ENCODE measurements at regions not wholly inside any gene's neighbourhood (a gene's known extent, or its start where the extent isn't known, plus 50 kb on each side); places are given as distances from the start of the nearest gene placed in this dataset.

DNA sequence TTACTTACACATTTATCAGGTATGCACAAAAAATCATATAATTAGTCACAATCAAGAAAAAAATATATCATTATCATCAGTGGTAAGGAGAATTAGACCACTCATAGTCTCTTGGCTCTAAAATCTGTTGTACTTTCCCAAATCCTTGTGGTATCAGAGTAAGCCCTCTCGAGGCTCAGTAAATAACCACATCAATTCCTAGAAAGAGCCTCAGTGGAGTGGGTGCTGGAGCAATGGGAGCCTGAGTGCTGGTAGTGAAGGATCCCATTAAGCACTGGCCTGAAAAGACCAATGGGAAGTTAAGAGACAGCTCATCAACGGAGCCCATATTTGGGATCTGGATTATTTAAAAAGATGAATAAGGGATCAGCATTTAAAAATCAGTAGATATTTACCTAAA, 130.3 kb upstream of the EFNA5 start:
- H3K4me3 ChIP-seq (replicated peaks; ENCODE audit: low read depth, low read length): no peak overlapping the region
- no peak for DNase-seq (ENCODE audit: low read depth)
- no peak for TF ChIP-seq CTCF (IDR thresholded peaks at IDR 0.05; ENCODE audit: low read length, missing control alignments)

GRCh38 chr5:107799306-107799705, 128.6 kb upstream of the EFNA5 start:
- no peak overlapping the region for H3K4me3 ChIP-seq (replicated peaks; ENCODE audit: low read depth, low read length)
- no peak for TF ChIP-seq CTCF (IDR thresholded peaks at IDR 0.05; ENCODE audit: low read length, missing control alignments)
- no peak for DNase-seq (ENCODE audit: low read depth)

- DNase-seq (ENCODE audit: low read depth): no peak
- H3K4me3 ChIP-seq (replicated peaks; ENCODE audit: low read depth, low read length): no peak overlapping the region
- TF ChIP-seq CTCF (IDR thresholded peaks at IDR 0.05; ENCODE audit: low read length, missing control alignments): no peak
These were observed 126.1 kb upstream of the EFNA5 start for GRCh38 chr5:107796797-107797196.

GRCh38 chr5:107794741-107795140, 124.0 kb upstream of the EFNA5 start:
- H3K4me3 ChIP-seq (replicated peaks; ENCODE audit: low read depth, low read length): no peak overlapping the region
- TF ChIP-seq CTCF (IDR thresholded peaks at IDR 0.05; ENCODE audit: low read length, missing control alignments): no peak
- no peak for DNase-seq (ENCODE audit: low read depth)

- DNase-seq (ENCODE audit: low read depth): no peak
- TF ChIP-seq CTCF (IDR thresholded peaks at IDR 0.05; ENCODE audit: low read length, missing control alignments): no peak
- no peak overlapping the region for H3K4me3 ChIP-seq (replicated peaks; ENCODE audit: low read depth, low read length)
These were observed 122.2 kb upstream of the EFNA5 start for GRCh38 chr5:107792940-107793339.

DNA sequence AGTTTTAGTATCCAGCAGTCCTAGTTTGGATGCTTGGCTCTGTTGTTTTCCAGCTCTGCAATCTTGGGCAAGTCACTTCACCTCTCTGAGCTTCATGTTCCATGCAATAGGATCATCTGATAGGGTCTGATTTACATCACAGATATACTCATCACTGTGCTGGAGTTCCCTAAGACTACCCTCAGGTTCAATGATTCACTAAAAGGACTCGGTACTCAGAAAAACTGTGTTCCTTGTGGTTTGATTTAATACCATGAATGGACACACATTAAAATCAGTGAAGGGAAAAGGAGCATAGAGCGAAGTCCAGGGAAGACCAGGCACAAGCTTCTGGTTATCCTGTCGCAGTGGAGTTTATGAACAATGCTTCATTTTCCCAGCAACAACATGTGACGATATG, 119.9 kb upstream of the EFNA5 start:
- DNase-seq (ENCODE audit: low read depth): no peak
- TF ChIP-seq CTCF (IDR thresholded peaks at IDR 0.05; ENCODE audit: low read length, missing control alignments): no peak
- no peak overlapping the region for H3K4me3 ChIP-seq (replicated peaks; ENCODE audit: low read depth, low read length)

GRCh38 chr5:107786424-107786823, 115.7 kb upstream of the EFNA5 start:
- TF ChIP-seq CTCF (IDR thresholded peaks at IDR 0.05; ENCODE audit: low read length, missing control alignments): no peak
- DNase-seq (ENCODE audit: low read depth): no peak
- no peak overlapping the region for H3K4me3 ChIP-seq (replicated peaks; ENCODE audit: low read depth, low read length)
